ENCODE measurements at regions not wholly inside any gene's neighbourhood (a gene's known extent, or its start where the extent isn't known, plus 50 kb on each side); places are given as distances from the start of the nearest gene placed in this dataset.

GRCh38 chr14:54282849-54283248 is 114.0 kb upstream of the CDKN3 start:
- H3K36me3 ChIP-seq (ENCODE audit: insufficient read depth, low read length): no peaks in the 10 kb centered on the region
- H3K4me3 ChIP-seq (ENCODE audit: low read length): no peak overlapping the region
- no peaks in the 10 kb centered on the region for H3K9me3 ChIP-seq (ENCODE audit: low read length)

GRCh38 chr14:54285030-54285429 is 111.8 kb upstream of the CDKN3 start:
- Histone ChIP-seq H3K36me3 (ENCODE audit: insufficient read depth, low read length) (no peaks in the 10 kb centered on the region), H3K9me3 (ENCODE audit: low read length) (no peaks in the 10 kb centered on the region), H2AFZ (ENCODE audit: low read depth, low read length) (no peak overlapping the region), H3K4me1 (ENCODE audit: insufficient read depth, low read length) (no peaks in the 10 kb centered on the region), H3K27me3 (ENCODE audit: insufficient read depth, low read length) (peaks cover 5% of the 10 kb centered on the region), H3K4me3 (ENCODE audit: low read length) (no peak overlapping the region)

More at GRCh38 chr14:54282849-54283248, 114.0 kb upstream of the CDKN3 start:
- H3K4me1 ChIP-seq (ENCODE audit: insufficient read depth, low read length): no peaks in the 10 kb centered on the region
- no peaks in the 10 kb centered on the region for H3K27me3 ChIP-seq (ENCODE audit: insufficient read depth, low read length)
- no peak overlapping the region for H2AFZ ChIP-seq (ENCODE audit: low read depth, low read length)

GRCh38 chr14:54291491-54292191 is 105.2 kb upstream of the CDKN3 start:
- no peak overlapping the region for H3K4me3 ChIP-seq (ENCODE audit: low read length)
- peaks cover 26% of the 10 kb centered on the region for H3K27me3 ChIP-seq (ENCODE audit: insufficient read depth, low read length)
- no peak overlapping the region for H2AFZ ChIP-seq (ENCODE audit: low read depth, low read length)
- no peaks in the 10 kb centered on the region for H3K36me3 ChIP-seq (ENCODE audit: insufficient read depth, low read length)
- peaks cover 2% of the 10 kb centered on the region for H3K9me3 ChIP-seq (ENCODE audit: low read length)
- peaks cover 12% of the 10 kb centered on the region for H3K4me1 ChIP-seq (ENCODE audit: insufficient read depth, low read length)

GRCh38 chr14:54294802-54295201 is 102.0 kb upstream of the CDKN3 start:
- H3K27me3 ChIP-seq (ENCODE audit: insufficient read depth, low read length): peaks cover 22% of the 10 kb centered on the region
- peaks cover 12% of the 10 kb centered on the region for H3K4me1 ChIP-seq (ENCODE audit: insufficient read depth, low read length)

GRCh38 chr14:54299410-54300363 is 97.1 kb upstream of the CDKN3 start:
- Histone ChIP-seq H3K4me1 (ENCODE audit: insufficient read depth, low read length) (no peaks in the 10 kb centered on the region), H2AFZ (ENCODE audit: low read depth, low read length) (no peak overlapping the region), H3K4me3 (ENCODE audit: low read length) (no peak overlapping the region), H3K9me3 (ENCODE audit: low read length) (no peaks in the 10 kb centered on the region), H3K36me3 (ENCODE audit: insufficient read depth, low read length) (no peaks in the 10 kb centered on the region), H3K27me3 (ENCODE audit: insufficient read depth, low read length) (no peaks in the 10 kb centered on the region)

More at GRCh38 chr14:54294802-54295201, 102.0 kb upstream of the CDKN3 start:
- Histone ChIP-seq H3K36me3 (ENCODE audit: insufficient read depth, low read length) (no peaks in the 10 kb centered on the region), H2AFZ (ENCODE audit: low read depth, low read length) (no peak overlapping the region), H3K9me3 (ENCODE audit: low read length) (peaks cover 2% of the 10 kb centered on the region), H3K4me3 (ENCODE audit: low read length) (no peak overlapping the region)

- no peak overlapping the region for H3K4me3 ChIP-seq (ENCODE audit: low read length)
- H3K27me3 ChIP-seq (ENCODE audit: insufficient read depth, low read length): no peaks in the 10 kb centered on the region
- no peaks in the 10 kb centered on the region for H3K4me1 ChIP-seq (ENCODE audit: insufficient read depth, low read length)
- H3K9me3 ChIP-seq (ENCODE audit: low read length): no peaks in the 10 kb centered on the region
- no peak overlapping the region for H2AFZ ChIP-seq (ENCODE audit: low read depth, low read length)
- H3K36me3 ChIP-seq (ENCODE audit: insufficient read depth, low read length): no peaks in the 10 kb centered on the region
These were observed 95.9 kb upstream of the CDKN3 start for GRCh38 chr14:54300881-54301280.

- Histone ChIP-seq H3K4me1 (ENCODE audit: insufficient read depth, low read length) (no peaks in the 10 kb centered on the region), H2AFZ (ENCODE audit: low read depth, low read length) (no peak overlapping the region), H3K27me3 (ENCODE audit: insufficient read depth, low read length) (no peaks in the 10 kb centered on the region), H3K36me3 (ENCODE audit: insufficient read depth, low read length) (no peaks in the 10 kb centered on the region), H3K4me3 (ENCODE audit: low read length) (no peak overlapping the region), H3K9me3 (ENCODE audit: low read length) (no peaks in the 10 kb centered on the region)
These were observed 95.4 kb upstream of the CDKN3 start for GRCh38 chr14:54301359-54301758.

- Histone ChIP-seq H3K36me3 (ENCODE audit: insufficient read depth, low read length) (no peaks in the 10 kb centered on the region), H3K4me3 (ENCODE audit: low read length) (no peak overlapping the region), H3K27me3 (ENCODE audit: insufficient read depth, low read length) (no peaks in the 10 kb centered on the region), H3K4me1 (ENCODE audit: insufficient read depth, low read length) (no peaks in the 10 kb centered on the region), H2AFZ (ENCODE audit: low read depth, low read length) (no peak overlapping the region), H3K9me3 (ENCODE audit: low read length) (no peaks in the 10 kb centered on the region)
These were observed 90.0 kb upstream of the CDKN3 start for GRCh38 chr14:54306806-54307205.

- Histone ChIP-seq H3K4me1 (ENCODE audit: insufficient read depth, low read length) (no peaks in the 10 kb centered on the region), H3K4me3 (ENCODE audit: low read length) (no peak overlapping the region), H3K36me3 (ENCODE audit: insufficient read depth, low read length) (no peaks in the 10 kb centered on the region), H2AFZ (ENCODE audit: low read depth, low read length) (no peak overlapping the region), H3K27me3 (ENCODE audit: insufficient read depth, low read length) (no peaks in the 10 kb centered on the region), H3K9me3 (ENCODE audit: low read length) (no peaks in the 10 kb centered on the region)
These were observed 87.2 kb upstream of the CDKN3 start for GRCh38 chr14:54309615-54310014.

- H3K36me3 ChIP-seq (ENCODE audit: insufficient read depth, low read length): no peaks in the 10 kb centered on the region
- H3K9me3 ChIP-seq (ENCODE audit: low read length): no peaks in the 10 kb centered on the region
- H3K4me3 ChIP-seq (ENCODE audit: low read length): no peak overlapping the region
- H3K4me1 ChIP-seq (ENCODE audit: insufficient read depth, low read length): no peaks in the 10 kb centered on the region
- H3K27me3 ChIP-seq (ENCODE audit: insufficient read depth, low read length): no peaks in the 10 kb centered on the region
- H2AFZ ChIP-seq (ENCODE audit: low read depth, low read length): no peak overlapping the region
These were observed 86.5 kb upstream of the CDKN3 start for GRCh38 chr14:54310151-54310850.

GRCh38 chr14:54310851-54311228 is 86.0 kb upstream of the CDKN3 start:
- H3K4me1 ChIP-seq (ENCODE audit: insufficient read depth, low read length): no peaks in the 10 kb centered on the region
- H3K36me3 ChIP-seq (ENCODE audit: insufficient read depth, low read length): no peaks in the 10 kb centered on the region
- H3K9me3 ChIP-seq (ENCODE audit: low read length): no peaks in the 10 kb centered on the region
- no peaks in the 10 kb centered on the region for H3K27me3 ChIP-seq (ENCODE audit: insufficient read depth, low read length)
- no peak overlapping the region for H3K4me3 ChIP-seq (ENCODE audit: low read length)
- no peak overlapping the region for H2AFZ ChIP-seq (ENCODE audit: low read depth, low read length)

- peaks cover 1% of the 10 kb centered on the region for H3K4me1 ChIP-seq (ENCODE audit: insufficient read depth, low read length)
- no peaks in the 10 kb centered on the region for H3K36me3 ChIP-seq (ENCODE audit: insufficient read depth, low read length)
These were observed 84.5 kb upstream of the CDKN3 start for GRCh38 chr14:54312166-54312801.

More at GRCh38 chr14:54312166-54312801, 84.5 kb upstream of the CDKN3 start:
- H3K27me3 ChIP-seq (ENCODE audit: insufficient read depth, low read length): no peaks in the 10 kb centered on the region
- no peaks in the 10 kb centered on the region for H3K9me3 ChIP-seq (ENCODE audit: low read length)
- H2AFZ ChIP-seq (ENCODE audit: low read depth, low read length): no peak overlapping the region
- H3K4me3 ChIP-seq (ENCODE audit: low read length): no peak overlapping the region

All from neuron (in vitro differentiated cells).